OCI-LY7 (cell line): ENCODE measurements at regions not wholly inside any gene's neighbourhood (a gene's known extent, or its start where the extent isn't known, plus 50 kb on each side); places are given as distances from the start of the nearest gene placed in this dataset.

ENCODE experiments used
- BruUV-seq: library from RNA; stranded (reverse); fragments of 400-500 nt; replicated peaks from 2 replicates; lab custom pipeline; 2021; lab: Mats Ljungman, UMichigan
- CTCF ChIA-PET: fragments of 300-600 bp; sonication (Branson Sonifier 250); formaldehyde crosslinking; loops from one replicate; lab custom pipeline; 2022; ENCODE audit warnings: antibody characterized with exemption; ENCODE audit not compliant: unreplicated experiment; lab: Charles Lee
- POLR2A ChIA-PET: fragments of 300-600 bp; sonication (Branson Sonifier 250); formaldehyde crosslinking; loops from one replicate; lab custom pipeline; 2022; ENCODE audit warnings: antibody characterized with exemption; lab: Charles Lee
- DNase-seq: peaks from one replicate; pipeline ENCODE4 v3.0.0-alpha.2; 2015; ENCODE audit warnings: low spot score
- H2AFZ ChIP-seq: fragments of 200-600 bp; sonication (generic), shearing (Covaris generic); 2 replicates; pipeline ENCODE4 v1.6.1; 2014; ENCODE audit warnings: mild to moderate bottlenecking, antibody characterized with exemption, low read length, moderate library complexity
- H3K27ac ChIP-seq: fragments of 200-600 bp; sonication (generic); 2 replicates; pipeline ENCODE4 v1.5.1; 2014; ENCODE audit warnings: mixed run types, low read depth, mild to moderate bottlenecking, moderate library complexity, low read length, inconsistent platforms; ENCODE audit not compliant: poor library complexity, severe bottlenecking
- H3K36me3 ChIP-seq: fragments of 200-600 bp; sonication (generic); 2 replicates; pipeline ENCODE4 v1.6.1; 2014; ENCODE audit warnings: mild to moderate bottlenecking, antibody characterized with exemption, low read length, moderate library complexity, mixed read lengths; ENCODE audit not compliant: insufficient read depth
- H3K4me1 ChIP-seq: fragments of 200-600 bp; sonication (generic); 2 replicates; pipeline ENCODE4 v1.5.1; 2014; ENCODE audit warnings: mild to moderate bottlenecking, low read length; ENCODE audit not compliant: insufficient read depth, poor library complexity, severe bottlenecking
- H3K4me2 ChIP-seq: fragments of 200-600 bp; sonication (generic); 2 replicates; pipeline ENCODE4 v1.6.1; 2014; ENCODE audit warnings: mild to moderate bottlenecking, low read length
- H3K4me3 ChIP-seq: fragments of 200-600 bp; sonication (generic); 2 replicates; pipeline ENCODE4 v1.5.1; 2014; ENCODE audit warnings: mild to moderate bottlenecking, low read depth, low read length; ENCODE audit not compliant: poor library complexity, severe bottlenecking
- H3K79me2 ChIP-seq: fragments of 200-600 bp; sonication (generic); 2 replicates; pipeline ENCODE4 v1.6.1; 2016; ENCODE audit warnings: low read depth, mild to moderate bottlenecking, low read length, moderate library complexity, mixed read lengths; ENCODE audit not compliant: insufficient read depth
- H3K9me2 ChIP-seq: fragments of 200-600 bp; sonication (generic); 2 replicates; pipeline ENCODE4 v1.6.1; 2016; ENCODE audit warnings: mild to moderate bottlenecking, low read length, mixed read lengths; ENCODE audit not compliant: insufficient read depth
- H3K9me3 ChIP-seq: fragments of 200-600 bp; sonication (generic); 2 replicates; pipeline ENCODE4 v1.6.1; 2014; ENCODE audit warnings: mild to moderate bottlenecking, mixed run types, low read length, mixed read lengths
- H4K20me1 ChIP-seq: fragments of 200-600 bp; sonication (generic); 2 replicates; pipeline ENCODE4 v1.6.1; 2014; ENCODE audit warnings: mild to moderate bottlenecking, antibody characterized with exemption, low read length, moderate library complexity, mixed read lengths; ENCODE audit not compliant: insufficient read depth
- CTCF ChIP-seq: fragments of 200-600 bp; sonication (generic); conservative IDR thresholded peaks from 2 replicates; pipeline ENCODE4 v1.5.1; 2014; ENCODE audit warnings: mild to moderate bottlenecking, antibody characterized with exemption, low read length, moderate library complexity, mixed read lengths
- EZH2phosphoT487 ChIP-seq: fragments of 200-600 bp; sonication (generic); IDR thresholded peaks from 2 replicates; pipeline ENCODE4 v1.6.1; 2018; ENCODE audit warnings: low read depth, borderline replicate concordance, mild to moderate bottlenecking, mixed run types, antibody characterized with exemption, low read length, moderate library complexity, mixed read lengths
- intact Hi-C: fragments of 100-400 bp; cut with micrococcal nuclease; formaldehyde crosslinking; loops from one replicate; pipeline ENCODE4 v1.10.0; 2022; ENCODE audit not compliant: unreplicated experiment

- BruUV-seq, result no TSS peak
- Histone ChIP-seq H3K36me3 (no peaks in the 10 kb centered on the region), H3K4me1 (no peaks in the 10 kb centered on the region), H3K9me3 (no peaks in the 10 kb centered on the region), H4K20me1 (no peaks in the 10 kb centered on the region), H3K27ac (no peak overlapping the region), H2AFZ (no peak overlapping the region), H3K9me2 (no peaks in the 10 kb centered on the region), H3K4me3 (no peak overlapping the region), H3K79me2 (no peaks in the 10 kb centered on the region), H3K4me2 (no peak overlapping the region)
- intact Hi-C loops, result no loop called here
- TF ChIP-seq EZH2phosphoT487 (no peak), CTCF (no peak)
- POLR2A ChIA-PET, result interaction anchor here (0.7 to 0.9 kb wide), 2 partner anchors 112 to 585 kb away, joined by 3 read pairs; no protein-coding TSS in a partner anchor
- CTCF ChIA-PET, result no interaction called here
- no peak for DNase-seq
Observed at GRCh38 chr18:2111456-2111855, 459.8 kb downstream of the METTL4 start.

GRCh38 chr18:2112435-2113045 is 458.8 kb downstream of the METTL4 start:
- BruUV-seq, result no TSS peak
- no peaks in the 10 kb centered on the region for H3K9me2 ChIP-seq
- CTCF ChIA-PET, result no interaction called here

More at GRCh38 chr18:2112435-2113045, 458.8 kb downstream of the METTL4 start:
- H3K4me3 ChIP-seq, result no peak overlapping the region
- no peaks in the 10 kb centered on the region for H4K20me1 ChIP-seq
- intact Hi-C loops, result no loop called here
- no peaks in the 10 kb centered on the region for H3K36me3 ChIP-seq
- H3K4me2 ChIP-seq, result no peak overlapping the region
- no peaks in the 10 kb centered on the region for H3K9me3 ChIP-seq
- POLR2A ChIA-PET, result interaction anchor here (0.5 kb wide), 1 partner anchor 30 kb away, joined by 4 read pairs; no protein-coding TSS in a partner anchor
- no peaks in the 10 kb centered on the region for H3K4me1 ChIP-seq
- no peak for DNase-seq
- TF ChIP-seq CTCF (no peak), EZH2phosphoT487 (no peak)
- H3K27ac ChIP-seq, result no peak overlapping the region
- no peak overlapping the region for H2AFZ ChIP-seq
- H3K79me2 ChIP-seq, result no peaks in the 10 kb centered on the region
